Ovary (tissue), 7 donors: ENCODE measurements at regions not wholly inside any gene's neighbourhood (a gene's known extent, or its start where the extent isn't known, plus 50 kb on each side); places are given as distances from the start of the nearest gene placed in this dataset.

Source experiments
- DNase-seq, 5 donors: peaks; one replicate each; pipeline ENCODE4 v3.0.0-alpha.2; 2019 to 2020
- H3K27ac ChIP-seq, 2 donors: fragments of 200-600 bp; one replicate each; pipeline versions ENCODE4 v1.5.1 to v1.8.0; 2019 to 2022
- H3K27me3 ChIP-seq: fragments of 200-600 bp; one replicate; pipeline ENCODE4 v1.8.0; 2022
- H3K36me3 ChIP-seq: fragments of 200-600 bp; sonication (generic); one replicate; pipeline ENCODE4 v1.5.1; 2019
- H3K4me1 ChIP-seq: one replicate; pipeline ENCODE4 v1.8.1; 2013; ENCODE audit warnings: mild to moderate bottlenecking, moderate library complexity; ENCODE audit not compliant: insufficient read depth
- H3K4me3 ChIP-seq: fragments of 200-600 bp; sonication (generic); one replicate; pipeline ENCODE4 v1.5.1; 2017
- H3K9me3 ChIP-seq, 2 donors: fragments of 200-600 bp in 1 of 2; sonication (generic) in 1 of 2; one replicate each; pipeline versions ENCODE4 v1.5.1 to v1.8.1; 2013 to 2019; ENCODE audit warnings: mild to moderate bottlenecking in 1 of 2, moderate library complexity in 1 of 2
- EP300 ChIP-seq: sonication (generic); formaldehyde crosslinking; IDR thresholded peaks from one replicate; pipeline ENCODE4 v1.6.1; 2017; ENCODE audit warnings: antibody characterized with exemption
- POLR2A ChIP-seq: fragments of 450-650 bp; IDR thresholded peaks from one replicate; pipeline ENCODE4 v1.6.1; 2017; ENCODE audit warnings: antibody characterized with exemption, mild to moderate bottlenecking, moderate library complexity
- WGBS, 3 donors: extraction: QIAGEN DNeasy Blood & Tissue Kit in 1 of 3; methylation state at CpG; one replicate each; pipeline versions ENCODE4 v1.1.5 to v1.1.7; 2013 to 2017; 5-methylcytosine and 5-hydroxymethylcytosine counted together
- intact Hi-C, 4 donors: fragments of 100-400 bp; cut with DNase I; formaldehyde crosslinking; loops; one replicate each; pipeline versions ENCODE4 v1.11.0 to v1.15.1; 2022 to 2023
- TF ChIP-seq, protein P1 (sequence below), 3 donors: fragments of 450-650 bp in 2 of 3; fragments of 200-600 bp in 1 of 3; IDR thresholded peaks; one replicate each; pipeline versions ENCODE4 v1.5.1 to v1.8.0; 2016 to 2022; ENCODE audit warnings: antibody characterized with exemption in 3 of 3, mild to moderate bottlenecking in 1 of 3
- donor health status: DM: no; HTN: no; CAD: no; lungs with moderate emphysema.
- donor health status: DM: no; HTN: no; CAD: no.
- donor health status: Bipolar disorder and iron deficiency.
- donor health status: DM: no; HTN: no; CAD: no.
- donor health status: DM: yes; HTN: yes; CAD: no.

DNA sequence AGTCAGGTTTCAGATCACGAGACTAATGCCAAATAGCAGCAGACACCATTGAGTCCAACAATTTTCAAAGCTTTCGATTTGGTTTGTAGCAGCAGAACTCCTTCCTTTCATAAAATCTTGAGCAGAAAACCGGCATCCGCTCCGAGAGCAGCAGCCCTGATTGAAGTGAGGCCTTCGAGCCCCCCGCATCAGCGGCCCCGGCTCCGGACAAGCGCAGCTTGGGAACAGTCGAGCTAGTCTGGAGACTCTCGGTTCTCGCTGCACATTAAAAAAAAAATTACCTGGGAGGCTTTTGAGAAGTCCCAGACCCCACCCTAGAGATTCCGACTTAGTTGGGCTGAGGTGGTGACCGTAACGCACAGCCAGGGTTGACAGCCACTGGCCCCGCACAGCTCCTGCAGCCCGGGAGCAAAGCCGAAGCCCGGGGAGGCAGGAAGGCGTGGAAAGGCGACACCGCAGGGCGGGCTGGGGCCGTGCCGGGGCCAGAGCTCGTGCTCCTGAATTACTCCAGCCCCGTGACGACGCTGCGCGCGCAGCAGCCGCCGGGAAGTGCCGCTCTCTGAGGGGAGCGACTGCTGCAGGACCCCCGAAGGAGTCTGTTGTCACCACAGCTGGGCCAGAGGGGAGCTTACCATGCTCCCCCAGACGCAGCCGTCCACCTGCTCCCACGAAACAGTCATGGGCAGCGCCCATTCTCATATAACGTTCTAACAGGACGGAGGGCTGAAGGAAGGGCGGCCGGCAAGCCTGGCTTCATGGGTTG lies 57.8 kb downstream of the SPATA19 start:
- no peaks in the 10 kb centered on the region for H3K27me3 ChIP-seq
- H3K36me3 ChIP-seq = no peaks in the 10 kb centered on the region
- no peak for DNase-seq
- H3K9me3 ChIP-seq = no peaks in the 10 kb centered on the region
- intact Hi-C loops = no loop called here
- no peak overlapping the region for H3K27ac ChIP-seq
- WGBS, 3 donors = 6% methylated on average over 44 to 47 of the region's 47 CpGs
- H3K4me3 ChIP-seq = no peak overlapping the region
- no peaks in the 10 kb centered on the region for H3K4me1 ChIP-seq
- TF ChIP-seq POLR2A = no peak
- no peak for TF ChIP-seq EP300
- TF ChIP-seq, protein P1, sequence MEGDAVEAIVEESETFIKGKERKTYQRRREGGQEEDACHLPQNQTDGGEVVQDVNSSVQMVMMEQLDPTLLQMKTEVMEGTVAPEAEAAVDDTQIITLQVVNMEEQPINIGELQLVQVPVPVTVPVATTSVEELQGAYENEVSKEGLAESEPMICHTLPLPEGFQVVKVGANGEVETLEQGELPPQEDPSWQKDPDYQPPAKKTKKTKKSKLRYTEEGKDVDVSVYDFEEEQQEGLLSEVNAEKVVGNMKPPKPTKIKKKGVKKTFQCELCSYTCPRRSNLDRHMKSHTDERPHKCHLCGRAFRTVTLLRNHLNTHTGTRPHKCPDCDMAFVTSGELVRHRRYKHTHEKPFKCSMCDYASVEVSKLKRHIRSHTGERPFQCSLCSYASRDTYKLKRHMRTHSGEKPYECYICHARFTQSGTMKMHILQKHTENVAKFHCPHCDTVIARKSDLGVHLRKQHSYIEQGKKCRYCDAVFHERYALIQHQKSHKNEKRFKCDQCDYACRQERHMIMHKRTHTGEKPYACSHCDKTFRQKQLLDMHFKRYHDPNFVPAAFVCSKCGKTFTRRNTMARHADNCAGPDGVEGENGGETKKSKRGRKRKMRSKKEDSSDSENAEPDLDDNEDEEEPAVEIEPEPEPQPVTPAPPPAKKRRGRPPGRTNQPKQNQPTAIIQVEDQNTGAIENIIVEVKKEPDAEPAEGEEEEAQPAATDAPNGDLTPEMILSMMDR (IDR thresholded peaks at IDR 0.05) = no peak

DNA sequence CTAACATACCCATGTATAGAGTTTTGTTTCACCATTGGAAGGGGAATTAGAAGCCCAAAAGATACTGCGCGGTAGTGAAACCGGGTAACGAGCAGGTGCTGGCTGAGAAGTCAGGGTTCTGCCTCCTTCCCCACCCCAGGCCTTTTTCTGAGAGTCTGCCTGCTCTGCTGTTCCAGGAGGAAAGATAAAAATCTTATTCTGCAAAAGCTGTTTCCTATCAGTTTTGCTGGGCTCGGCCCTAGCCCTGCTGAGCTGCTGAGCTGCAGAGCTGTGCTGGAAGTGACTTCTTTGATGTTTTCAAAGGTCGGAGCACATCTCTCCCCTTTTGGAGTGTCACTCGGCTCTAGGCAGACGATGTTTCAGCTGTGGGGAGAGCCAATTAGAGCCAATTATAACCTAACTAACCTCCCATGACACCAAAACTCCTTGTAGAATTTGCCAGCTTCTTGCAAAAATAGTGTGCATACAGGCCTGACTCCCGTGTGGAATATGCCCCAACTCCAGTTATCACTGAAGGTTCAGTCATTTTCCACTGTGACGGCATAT lies 59.4 kb downstream of the SPATA19 start:
- no peak for TF ChIP-seq EP300
- no peak for TF ChIP-seq POLR2A
- TF ChIP-seq, protein P1 (IDR thresholded peaks at IDR 0.05) = no peak
- no peaks in the 10 kb centered on the region for H3K36me3 ChIP-seq
- 55 to 61% (median 58%) methylated on average over 10 of the region's 10 CpGs for WGBS, 3 donors
- H3K4me1 ChIP-seq = no peaks in the 10 kb centered on the region
- H3K4me3 ChIP-seq = no peak overlapping the region
- H3K27me3 ChIP-seq = no peaks in the 10 kb centered on the region
- no peaks in the 10 kb centered on the region for H3K9me3 ChIP-seq
- no peak overlapping the region for H3K27ac ChIP-seq
- no peak for DNase-seq
- intact Hi-C loops = no loop called here

DNA sequence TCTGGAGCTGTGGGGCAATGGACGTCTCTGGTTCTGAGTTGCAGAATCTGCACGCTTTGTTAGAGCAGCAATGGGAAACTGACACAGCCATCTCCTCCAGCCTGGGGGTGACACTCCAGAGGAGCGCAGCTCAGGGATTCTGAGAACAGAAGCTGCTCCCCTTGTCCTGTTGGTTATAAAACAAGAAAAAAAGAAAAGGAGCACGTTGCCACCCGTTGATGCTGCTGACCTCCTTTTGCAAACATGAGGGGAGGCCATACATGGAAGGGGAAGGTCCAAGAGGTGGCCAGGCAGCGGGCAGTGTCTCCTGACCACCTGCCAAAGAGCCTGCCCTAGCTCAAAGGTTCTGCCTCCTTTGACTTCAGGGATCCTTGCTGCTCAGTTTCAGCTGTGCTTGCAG lies 61.0 kb downstream of the SPATA19 start:
- no peaks in the 10 kb centered on the region for H3K9me3 ChIP-seq
- no peak for TF ChIP-seq POLR2A
- no peak for TF ChIP-seq EP300
- TF ChIP-seq, protein P1 (IDR thresholded peaks at IDR 0.05) = no peak
- no peak overlapping the region for H3K27ac ChIP-seq
- H3K4me3 ChIP-seq = no peak overlapping the region
- WGBS, 3 donors = 79 to 86% (median 86%) methylated on average over 6 of the region's 6 CpGs
- H3K27me3 ChIP-seq = no peaks in the 10 kb centered on the region
- H3K4me1 ChIP-seq = no peaks in the 10 kb centered on the region
- DNase-seq = no peak
- intact Hi-C loops = no loop called here
- H3K36me3 ChIP-seq = no peaks in the 10 kb centered on the region

DNA sequence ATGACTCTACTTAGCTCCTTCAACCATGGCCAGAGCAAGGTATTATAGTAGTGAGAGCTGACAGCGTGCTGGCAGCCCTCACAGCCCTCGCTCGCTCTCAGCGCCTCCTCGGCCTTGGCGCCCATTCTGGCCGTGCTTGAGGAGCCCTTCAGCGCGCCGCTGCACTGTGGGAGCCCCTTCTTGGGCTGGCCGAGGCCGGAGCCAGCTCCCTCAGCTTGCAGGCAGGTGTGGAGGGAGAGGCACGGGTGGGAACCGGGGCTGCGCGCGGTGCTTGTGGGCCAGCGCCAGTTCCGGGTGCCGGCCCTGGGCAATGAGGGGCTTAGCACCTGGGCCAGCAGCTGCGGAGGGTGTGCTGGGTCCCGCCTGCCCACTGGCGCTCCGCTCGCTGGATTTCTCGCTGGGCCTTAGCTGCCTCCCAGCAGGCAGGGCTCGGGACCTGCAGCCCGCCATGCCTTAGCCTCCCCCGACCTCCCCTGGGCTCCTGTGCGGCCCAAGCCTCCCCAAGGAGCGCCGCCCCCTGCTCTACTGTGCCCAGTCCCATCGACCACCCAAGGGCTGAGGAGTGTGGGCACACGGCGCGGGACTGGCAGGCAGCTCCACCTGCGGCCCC lies 63.1 kb downstream of the SPATA19 start:
- no peaks in the 10 kb centered on the region for H3K9me3 ChIP-seq
- H3K4me1 ChIP-seq = no peaks in the 10 kb centered on the region
- H3K4me3 ChIP-seq = no peak overlapping the region
- no peak overlapping the region for H3K27ac ChIP-seq
- no peaks in the 10 kb centered on the region for H3K36me3 ChIP-seq
- intact Hi-C loops = no loop called here
- WGBS, 3 donors = 87 to 93% (median 93%) methylated on average over 36 to 37 of the region's 37 CpGs
- TF ChIP-seq, protein P1 (IDR thresholded peaks at IDR 0.05) = no peak
- TF ChIP-seq POLR2A = no peak
- TF ChIP-seq EP300 = no peak
- no peaks in the 10 kb centered on the region for H3K27me3 ChIP-seq
- no peak for DNase-seq
